Fibroblast of lung (primary cell): ENCODE measurements at regions not wholly inside any gene's neighbourhood (a gene's known extent, or its start where the extent isn't known, plus 50 kb on each side); places are given as distances from the start of the nearest gene placed in this dataset.

Source experiments
- DNase-seq, 2 donors: peaks; one replicate each; pipeline versions ENCODE4 v3.0.0 to v3.0.0-alpha.2; 2010; ENCODE audit warnings: low read depth in 2 of 2
- H2AFZ ChIP-seq: 2 replicates; pipeline ENCODE4 v1.5.1; 2012; ENCODE audit warnings: low read length, control low read depth, inconsistent platforms
- H3K27ac ChIP-seq: 2 replicates; pipeline ENCODE4 v1.5.1; 2011; ENCODE audit warnings: low read length, control low read depth; ENCODE audit not compliant: insufficient read depth
- H3K27me3 ChIP-seq: 2 replicates; pipeline ENCODE4 v1.5.1; 2011; ENCODE audit warnings: mild to moderate bottlenecking, low read length; ENCODE audit not compliant: control insufficient read depth, insufficient read depth
- H3K36me3 ChIP-seq: 2 replicates; pipeline ENCODE4 v1.5.1; 2011; ENCODE audit warnings: low read length; ENCODE audit not compliant: control insufficient read depth, insufficient read depth
- H3K4me1 ChIP-seq: 2 replicates; pipeline ENCODE4 v1.5.1; 2011; ENCODE audit warnings: low read length; ENCODE audit not compliant: control insufficient read depth, insufficient read depth; ENCODE audit errors: extremely low read depth
- H3K4me2 ChIP-seq: 2 replicates; pipeline ENCODE4 v1.5.1; 2011; ENCODE audit warnings: low read length, control low read depth; ENCODE audit not compliant: insufficient read depth; ENCODE audit errors: extremely low read depth
- H3K4me3 ChIP-seq, 4 experiments: fragments of 200-600 bp in 1 of 4; sonication (generic) in 1 of 4; replicated peaks in 1 of 4; 2 replicates each; pipeline ENCODE4 v1.5.1; 2011 to 2016; ENCODE audit warnings: low read length in 4 of 4, low read depth in 3 of 4, mild to moderate bottlenecking in 3 of 4, control low read depth in 2 of 4, inconsistent platforms in 1 of 4, mixed read lengths in 1 of 4; ENCODE audit not compliant: insufficient read depth in 1 of 4; ENCODE audit errors: control extremely low read depth in 1 of 4
- H3K79me2 ChIP-seq: 2 replicates; pipeline ENCODE4 v1.5.1; 2012; ENCODE audit warnings: mild to moderate bottlenecking, low read length, inconsistent platforms; ENCODE audit not compliant: control insufficient read depth, insufficient read depth
- H3K9ac ChIP-seq: 2 replicates; pipeline ENCODE4 v1.5.1; 2011; ENCODE audit warnings: mild to moderate bottlenecking, low read length, control low read depth; ENCODE audit not compliant: insufficient read depth
- H3K9me3 ChIP-seq: 2 replicates; pipeline ENCODE4 v1.5.1; 2012; ENCODE audit warnings: low read depth, low read length; ENCODE audit not compliant: control insufficient read depth, insufficient read depth
- H4K20me1 ChIP-seq: 2 replicates; pipeline ENCODE4 v1.5.1; 2011; ENCODE audit warnings: low read length; ENCODE audit not compliant: control insufficient read depth, insufficient read depth; ENCODE audit errors: extremely low read depth
- CTCF ChIP-seq, 2 donors: IDR thresholded peaks in 1 of 2; conservative IDR thresholded peaks in 1 of 2; 1 replicate in 1 of 2; 2 replicates in 1 of 2; pipeline ENCODE4 v1.5.1; 2011 to 2012; ENCODE audit warnings: low read length in 2 of 2, control low read depth in 1 of 2, inconsistent platforms in 1 of 2, low read depth in 1 of 2, mild to moderate bottlenecking in 1 of 2
- EZH2 ChIP-seq: IDR thresholded peaks from 2 replicates; pipeline ENCODE4 v1.5.1; 2012; ENCODE audit warnings: low read length, control low read depth, mild to moderate bottlenecking; ENCODE audit errors: missing control alignments

GRCh38 chr2:121071034-121071504 lies 213.9 kb downstream of the TFCP2L1 start:
- Histone ChIP-seq H3K79me2 (no peaks in the 10 kb centered on the region), H3K4me2 (no peak overlapping the region), H4K20me1 (no peaks in the 10 kb centered on the region), H3K36me3 (no peaks in the 10 kb centered on the region), H3K27me3 (peaks cover 12% of the 10 kb centered on the region), H3K9me3 (no peaks in the 10 kb centered on the region), H2AFZ (no peak overlapping the region), H3K27ac (no peak overlapping the region), H3K4me3 (no peak overlapping the region), H3K9ac (no peak overlapping the region), H3K4me1 (no peaks in the 10 kb centered on the region)
- TF ChIP-seq EZH2 = no peak
- peak; percentile 93 to 95 for TF ChIP-seq CTCF (conservative IDR thresholded peaks at IDR 0.05 in 1 of 2, IDR thresholded peaks at IDR 0.05 in 1 of 2; ENCODE audit: low read depth in 1 of 2, low read length in 2 of 2)
- DNase-seq = peak; percentile 13 to 51

DNA sequence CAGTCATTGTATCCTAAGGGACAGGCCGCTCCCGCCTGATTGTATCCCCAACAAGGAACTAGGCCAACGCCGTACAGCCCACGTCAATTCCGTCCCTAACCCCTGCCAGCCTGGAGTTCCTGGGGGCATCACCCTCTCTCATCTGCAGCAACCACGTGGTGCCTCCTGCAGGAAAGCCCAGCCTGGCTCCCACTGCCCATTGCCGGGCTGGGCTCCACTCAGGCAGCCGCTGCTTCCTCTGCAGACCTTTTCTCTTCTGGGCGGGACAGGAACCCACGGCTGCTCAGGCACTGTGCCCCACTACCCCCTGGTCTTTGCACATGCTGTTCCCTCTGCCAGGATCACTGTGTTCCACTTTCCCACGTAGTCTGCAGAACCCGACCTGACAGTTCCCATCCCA lies 212.2 kb downstream of the TFCP2L1 start:
- Histone ChIP-seq H4K20me1 (no peaks in the 10 kb centered on the region), H3K9ac (no peak overlapping the region), H3K4me3 (no peak overlapping the region), H2AFZ (no peak overlapping the region), H3K9me3 (no peaks in the 10 kb centered on the region), H3K36me3 (no peaks in the 10 kb centered on the region), H3K27ac (no peak overlapping the region), H3K4me1 (no peaks in the 10 kb centered on the region), H3K27me3 (peaks cover 7% of the 10 kb centered on the region), H3K79me2 (no peaks in the 10 kb centered on the region), H3K4me2 (no peak overlapping the region)
- TF ChIP-seq CTCF (conservative IDR thresholded peaks at IDR 0.05 in 1 of 2, IDR thresholded peaks at IDR 0.05 in 1 of 2; ENCODE audit: low read depth in 1 of 2, low read length in 2 of 2) (no peak), EZH2 (no peak)
- no peak for DNase-seq

GRCh38 chr2:121073320-121074210 lies 211.4 kb downstream of the TFCP2L1 start:
- peaks cover 6% of the 10 kb centered on the region for H3K27me3 ChIP-seq
- H3K4me3 ChIP-seq = no peak overlapping the region
- H3K9ac ChIP-seq = no peak overlapping the region
- H2AFZ ChIP-seq = no peak overlapping the region
- H4K20me1 ChIP-seq = no peaks in the 10 kb centered on the region
- no peaks in the 10 kb centered on the region for H3K36me3 ChIP-seq
- H3K27ac ChIP-seq = no peak overlapping the region
- TF ChIP-seq CTCF (conservative IDR thresholded peaks at IDR 0.05 in 1 of 2, IDR thresholded peaks at IDR 0.05 in 1 of 2; ENCODE audit: low read depth in 1 of 2, low read length in 2 of 2) = no peak
- no peak for TF ChIP-seq EZH2
- no peaks in the 10 kb centered on the region for H3K9me3 ChIP-seq
- DNase-seq = no peak
- H3K4me2 ChIP-seq = no peak overlapping the region
- H3K4me1 ChIP-seq = no peaks in the 10 kb centered on the region
- H3K79me2 ChIP-seq = no peaks in the 10 kb centered on the region
